Stomach (tissue), 4 donors: ENCODE measurements at regions not wholly inside any gene's neighbourhood (a gene's known extent, or its start where the extent isn't known, plus 50 kb on each side); places are given as distances from the start of the nearest gene placed in this dataset.

Source experiments
- POLR2A ChIP-seq, 4 donors: fragments of 450-650 bp; IDR thresholded peaks; one replicate each; pipeline ENCODE4 v1.6.1; 2016; ENCODE audit warnings: antibody characterized with exemption in 4 of 4, control low read depth in 2 of 4, mild to moderate bottlenecking in 1 of 4, moderate library complexity in 1 of 4
- TF ChIP-seq, protein P1 (sequence below), 7 experiments: fragments of 450-650 bp in 4 of 7; fragments of 200-600 bp in 3 of 7; sonication (generic) in 3 of 7; IDR thresholded peaks; one replicate each; pipeline ENCODE4 v1.5.1; 2016 to 2019; ENCODE audit warnings: antibody characterized with exemption in 7 of 7, control low read depth in 2 of 7, mild to moderate bottlenecking in 1 of 7

DNA sequence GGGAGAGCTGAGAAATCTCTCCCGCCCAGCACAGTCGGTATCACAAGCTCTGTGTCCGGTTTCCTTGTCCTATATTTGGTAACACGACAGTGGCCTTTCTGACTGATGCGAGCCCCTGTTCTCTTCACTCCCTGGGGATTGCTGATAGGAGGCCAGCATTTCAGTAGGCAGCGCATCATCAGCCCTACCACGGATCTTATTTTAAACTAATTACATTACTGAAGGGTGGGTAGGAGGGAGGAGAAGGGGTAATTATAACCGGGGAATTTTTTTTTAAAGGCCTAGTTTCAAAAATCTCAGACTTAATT, 125.6 kb upstream of the LGALSL start:
- no peak for TF ChIP-seq POLR2A (IDR thresholded peaks at IDR 0.05)
- TF ChIP-seq, protein P1, sequence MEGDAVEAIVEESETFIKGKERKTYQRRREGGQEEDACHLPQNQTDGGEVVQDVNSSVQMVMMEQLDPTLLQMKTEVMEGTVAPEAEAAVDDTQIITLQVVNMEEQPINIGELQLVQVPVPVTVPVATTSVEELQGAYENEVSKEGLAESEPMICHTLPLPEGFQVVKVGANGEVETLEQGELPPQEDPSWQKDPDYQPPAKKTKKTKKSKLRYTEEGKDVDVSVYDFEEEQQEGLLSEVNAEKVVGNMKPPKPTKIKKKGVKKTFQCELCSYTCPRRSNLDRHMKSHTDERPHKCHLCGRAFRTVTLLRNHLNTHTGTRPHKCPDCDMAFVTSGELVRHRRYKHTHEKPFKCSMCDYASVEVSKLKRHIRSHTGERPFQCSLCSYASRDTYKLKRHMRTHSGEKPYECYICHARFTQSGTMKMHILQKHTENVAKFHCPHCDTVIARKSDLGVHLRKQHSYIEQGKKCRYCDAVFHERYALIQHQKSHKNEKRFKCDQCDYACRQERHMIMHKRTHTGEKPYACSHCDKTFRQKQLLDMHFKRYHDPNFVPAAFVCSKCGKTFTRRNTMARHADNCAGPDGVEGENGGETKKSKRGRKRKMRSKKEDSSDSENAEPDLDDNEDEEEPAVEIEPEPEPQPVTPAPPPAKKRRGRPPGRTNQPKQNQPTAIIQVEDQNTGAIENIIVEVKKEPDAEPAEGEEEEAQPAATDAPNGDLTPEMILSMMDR (IDR thresholded peaks at IDR 0.05) = no peak
